ENCODE measurements at regions not wholly inside any gene's neighbourhood (a gene's known extent, or its start where the extent isn't known, plus 50 kb on each side); places are given as distances from the start of the nearest gene placed in this dataset.

DNA sequence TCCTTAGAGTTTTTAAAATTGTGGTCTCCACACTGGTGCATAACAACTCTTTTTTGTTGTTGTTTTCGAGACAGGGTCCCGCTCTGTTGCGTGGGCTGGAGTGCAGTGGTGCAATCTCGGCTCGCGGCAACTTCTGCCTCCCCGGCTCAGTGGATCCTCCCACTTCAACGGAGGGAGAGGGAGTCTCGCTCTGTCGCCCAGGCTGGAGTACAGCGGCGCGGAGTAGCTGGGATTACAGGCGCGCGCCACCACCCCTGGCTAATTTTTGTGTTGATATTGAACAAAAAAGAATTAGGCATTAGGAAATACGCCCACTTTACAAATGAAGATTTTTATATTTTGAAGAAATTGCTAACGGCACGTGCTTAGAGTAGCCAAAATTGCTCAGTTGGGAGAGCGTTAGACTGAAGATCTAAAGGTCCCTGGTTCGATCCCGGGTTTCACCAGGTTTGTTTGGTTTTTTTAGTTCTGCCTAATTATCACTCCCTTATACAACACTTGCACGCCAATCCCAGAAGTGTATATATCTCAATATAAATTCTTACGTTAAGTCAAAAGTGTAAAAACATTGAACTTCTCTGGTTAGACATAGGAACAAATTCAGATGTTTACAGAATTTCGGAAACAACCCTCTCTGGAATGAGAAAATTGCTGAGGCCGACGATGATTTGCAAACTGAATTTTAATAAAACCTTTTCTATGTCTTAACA, 159.6 kb downstream of the TRIM27 start:
- TF ChIP-seq RAD21 (conservative IDR thresholded peaks at IDR 0.05) (no peak), EZH2 (IDR thresholded peaks at IDR 0.05; ENCODE audit: borderline replicate concordance, insufficient read depth, low read length, poor library complexity, severe bottlenecking) (no peak), POLR2AphosphoS5 (IDR thresholded peaks at IDR 0.05) (no peak), TAF1 (IDR thresholded peaks at IDR 0.05; ENCODE audit: low read depth) (no peak), EP300 (conservative IDR thresholded peaks at IDR 0.05; ENCODE audit: poor library complexity, severe bottlenecking) (no peak)
- TF ChIP-seq, protein P1, sequence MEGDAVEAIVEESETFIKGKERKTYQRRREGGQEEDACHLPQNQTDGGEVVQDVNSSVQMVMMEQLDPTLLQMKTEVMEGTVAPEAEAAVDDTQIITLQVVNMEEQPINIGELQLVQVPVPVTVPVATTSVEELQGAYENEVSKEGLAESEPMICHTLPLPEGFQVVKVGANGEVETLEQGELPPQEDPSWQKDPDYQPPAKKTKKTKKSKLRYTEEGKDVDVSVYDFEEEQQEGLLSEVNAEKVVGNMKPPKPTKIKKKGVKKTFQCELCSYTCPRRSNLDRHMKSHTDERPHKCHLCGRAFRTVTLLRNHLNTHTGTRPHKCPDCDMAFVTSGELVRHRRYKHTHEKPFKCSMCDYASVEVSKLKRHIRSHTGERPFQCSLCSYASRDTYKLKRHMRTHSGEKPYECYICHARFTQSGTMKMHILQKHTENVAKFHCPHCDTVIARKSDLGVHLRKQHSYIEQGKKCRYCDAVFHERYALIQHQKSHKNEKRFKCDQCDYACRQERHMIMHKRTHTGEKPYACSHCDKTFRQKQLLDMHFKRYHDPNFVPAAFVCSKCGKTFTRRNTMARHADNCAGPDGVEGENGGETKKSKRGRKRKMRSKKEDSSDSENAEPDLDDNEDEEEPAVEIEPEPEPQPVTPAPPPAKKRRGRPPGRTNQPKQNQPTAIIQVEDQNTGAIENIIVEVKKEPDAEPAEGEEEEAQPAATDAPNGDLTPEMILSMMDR (IDR thresholded peaks at IDR 0.05; ENCODE audit: poor library complexity, severe bottlenecking), result no peak
- TF ChIP-seq, protein P2, sequence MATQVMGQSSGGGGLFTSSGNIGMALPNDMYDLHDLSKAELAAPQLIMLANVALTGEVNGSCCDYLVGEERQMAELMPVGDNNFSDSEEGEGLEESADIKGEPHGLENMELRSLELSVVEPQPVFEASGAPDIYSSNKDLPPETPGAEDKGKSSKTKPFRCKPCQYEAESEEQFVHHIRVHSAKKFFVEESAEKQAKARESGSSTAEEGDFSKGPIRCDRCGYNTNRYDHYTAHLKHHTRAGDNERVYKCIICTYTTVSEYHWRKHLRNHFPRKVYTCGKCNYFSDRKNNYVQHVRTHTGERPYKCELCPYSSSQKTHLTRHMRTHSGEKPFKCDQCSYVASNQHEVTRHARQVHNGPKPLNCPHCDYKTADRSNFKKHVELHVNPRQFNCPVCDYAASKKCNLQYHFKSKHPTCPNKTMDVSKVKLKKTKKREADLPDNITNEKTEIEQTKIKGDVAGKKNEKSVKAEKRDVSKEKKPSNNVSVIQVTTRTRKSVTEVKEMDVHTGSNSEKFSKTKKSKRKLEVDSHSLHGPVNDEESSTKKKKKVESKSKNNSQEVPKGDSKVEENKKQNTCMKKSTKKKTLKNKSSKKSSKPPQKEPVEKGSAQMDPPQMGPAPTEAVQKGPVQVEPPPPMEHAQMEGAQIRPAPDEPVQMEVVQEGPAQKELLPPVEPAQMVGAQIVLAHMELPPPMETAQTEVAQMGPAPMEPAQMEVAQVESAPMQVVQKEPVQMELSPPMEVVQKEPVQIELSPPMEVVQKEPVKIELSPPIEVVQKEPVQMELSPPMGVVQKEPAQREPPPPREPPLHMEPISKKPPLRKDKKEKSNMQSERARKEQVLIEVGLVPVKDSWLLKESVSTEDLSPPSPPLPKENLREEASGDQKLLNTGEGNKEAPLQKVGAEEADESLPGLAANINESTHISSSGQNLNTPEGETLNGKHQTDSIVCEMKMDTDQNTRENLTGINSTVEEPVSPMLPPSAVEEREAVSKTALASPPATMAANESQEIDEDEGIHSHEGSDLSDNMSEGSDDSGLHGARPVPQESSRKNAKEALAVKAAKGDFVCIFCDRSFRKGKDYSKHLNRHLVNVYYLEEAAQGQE (IDR thresholded peaks at IDR 0.05; ENCODE audit: borderline replicate concordance), result no peak

Measured in neural cell (in vitro differentiated cells).